Endothelial cell of umbilical vein (primary cell): ENCODE measurements at regions not wholly inside any gene's neighbourhood (a gene's known extent, or its start where the extent isn't known, plus 50 kb on each side); places are given as distances from the start of the nearest gene placed in this dataset.

ENCODE experiments used
- EZH2 ChIP-seq: IDR thresholded peaks from 2 replicates; pipeline ENCODE4 v1.6.1; 2012; ENCODE audit warnings: borderline replicate concordance, low read depth, mild to moderate bottlenecking, moderate library complexity, low read length, inconsistent platforms; ENCODE audit not compliant: severe bottlenecking
- FOS ChIP-seq: IDR thresholded peaks from 2 replicates; pipeline ENCODE4 v1.6.1; 2011; ENCODE audit warnings: mild to moderate bottlenecking, low read length, moderate library complexity, borderline replicate concordance; ENCODE audit not compliant: insufficient read depth
- JUN ChIP-seq: IDR thresholded peaks from 2 replicates; pipeline ENCODE4 v1.6.1; 2011; ENCODE audit warnings: borderline replicate concordance, low read depth; ENCODE audit not compliant: insufficient read length, insufficient read depth
- MAX ChIP-seq: IDR thresholded peaks from 2 replicates; pipeline ENCODE4 v1.6.1; 2011; ENCODE audit not compliant: insufficient read depth, insufficient read length
- POLR2A ChIP-seq: IDR thresholded peaks from 2 replicates; pipeline ENCODE4 v1.6.1; 2012; ENCODE audit warnings: low read depth, mild to moderate bottlenecking, control low read depth, low read length
- POLR2AphosphoS5 ChIP-seq: IDR thresholded peaks from 2 replicates; pipeline ENCODE4 v1.6.1; 2012; ENCODE audit warnings: low read depth, mild to moderate bottlenecking, control low read depth, low read length, moderate library complexity; ENCODE audit not compliant: insufficient read depth
- TF ChIP-seq, protein P1 (sequence below), 2 donors: IDR thresholded peaks; 1 replicate in 1 of 2; 2 replicates in 1 of 2; pipeline ENCODE4 v1.5.1; 2011; ENCODE audit warnings: low read length in 2 of 2, mild to moderate bottlenecking in 2 of 2, moderate library complexity in 2 of 2, control low read depth in 1 of 2, inconsistent platforms in 1 of 2, low read depth in 1 of 2; ENCODE audit not compliant: insufficient read depth in 1 of 2; ENCODE audit errors: extremely low read depth in 1 of 2

GRCh38 chr3:115448851-115449250 lies 174.5 kb upstream of the GAP43 start:
- TF ChIP-seq, protein P1, sequence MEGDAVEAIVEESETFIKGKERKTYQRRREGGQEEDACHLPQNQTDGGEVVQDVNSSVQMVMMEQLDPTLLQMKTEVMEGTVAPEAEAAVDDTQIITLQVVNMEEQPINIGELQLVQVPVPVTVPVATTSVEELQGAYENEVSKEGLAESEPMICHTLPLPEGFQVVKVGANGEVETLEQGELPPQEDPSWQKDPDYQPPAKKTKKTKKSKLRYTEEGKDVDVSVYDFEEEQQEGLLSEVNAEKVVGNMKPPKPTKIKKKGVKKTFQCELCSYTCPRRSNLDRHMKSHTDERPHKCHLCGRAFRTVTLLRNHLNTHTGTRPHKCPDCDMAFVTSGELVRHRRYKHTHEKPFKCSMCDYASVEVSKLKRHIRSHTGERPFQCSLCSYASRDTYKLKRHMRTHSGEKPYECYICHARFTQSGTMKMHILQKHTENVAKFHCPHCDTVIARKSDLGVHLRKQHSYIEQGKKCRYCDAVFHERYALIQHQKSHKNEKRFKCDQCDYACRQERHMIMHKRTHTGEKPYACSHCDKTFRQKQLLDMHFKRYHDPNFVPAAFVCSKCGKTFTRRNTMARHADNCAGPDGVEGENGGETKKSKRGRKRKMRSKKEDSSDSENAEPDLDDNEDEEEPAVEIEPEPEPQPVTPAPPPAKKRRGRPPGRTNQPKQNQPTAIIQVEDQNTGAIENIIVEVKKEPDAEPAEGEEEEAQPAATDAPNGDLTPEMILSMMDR (IDR thresholded peaks at IDR 0.05; ENCODE audit: extremely low read depth in 1 of 2, insufficient read depth in 1 of 2, low read depth in 1 of 2, low read length in 2 of 2), result no peak
- no peak for TF ChIP-seq POLR2A
- TF ChIP-seq EZH2, result no peak
- TF ChIP-seq JUN, result no peak
- no peak for TF ChIP-seq FOS
- no peak for TF ChIP-seq POLR2AphosphoS5
- TF ChIP-seq MAX, result no peak
